CD4-positive, alpha-beta T cell treated with Interleukin-12 subunit alpha and Interleukin-12 subunit beta, for 1 hour (primary cell): ENCODE measurements at regions not wholly inside any gene's neighbourhood (a gene's known extent, or its start where the extent isn't known, plus 50 kb on each side); places are given as distances from the start of the nearest gene placed in this dataset.

ENCODE experiments used
- DNase-seq: peaks from one replicate; pipeline ENCODE4 v3.0.0-alpha.2; 2020

GRCh38 chr10:57776688-57777432, 490.8 kb downstream of the IPMK start:
- DNase-seq: no peak

- no peak for DNase-seq
Observed at GRCh38 chr10:57775250-57775649, 492.4 kb downstream of the IPMK start.

GRCh38 chr10:57769298-57769697, 498.4 kb downstream of the IPMK start:
- no peak for DNase-seq

GRCh38 chr10:57759777-57760176, 507.9 kb downstream of the IPMK start:
- no peak for DNase-seq

- DNase-seq: no peak
Observed at GRCh38 chr10:57754803-57755202, 512.9 kb downstream of the IPMK start.

GRCh38 chr10:57743711-57744110, 524.0 kb downstream of the IPMK start:
- DNase-seq: no peak

GRCh38 chr10:57741751-57742150, 525.9 kb downstream of the IPMK start:
- no peak for DNase-seq

- no peak for DNase-seq
Observed at GRCh38 chr10:57723305-57723704, 544.4 kb downstream of the IPMK start.

GRCh38 chr10:57716884-57717283, 550.8 kb downstream of the IPMK start:
- DNase-seq: no peak

- no peak for DNase-seq
Observed at GRCh38 chr10:57715233-57715632, 552.5 kb downstream of the IPMK start.

- no peak for DNase-seq
Observed at GRCh38 chr10:57707300-57707658, 560.4 kb downstream of the IPMK start.

GRCh38 chr10:57706576-57707299, 561.0 kb downstream of the IPMK start:
- DNase-seq: no peak

GRCh38 chr10:57706016-57706415, 561.7 kb downstream of the IPMK start:
- no peak for DNase-seq

GRCh38 chr10:57699944-57700343, 567.8 kb downstream of the IPMK start:
- DNase-seq: no peak

- DNase-seq: no peak
Observed at GRCh38 chr10:57696641-57697040, 571.1 kb downstream of the IPMK start.

GRCh38 chr10:57694956-57695608, 572.6 kb downstream of the IPMK start:
- no peak for DNase-seq

- DNase-seq: no peak
Observed at GRCh38 chr10:57692255-57692980, 575.3 kb downstream of the IPMK start.

- no peak for DNase-seq
Observed at GRCh38 chr10:57689596-57690297, 577.9 kb downstream of the IPMK start.

GRCh38 chr10:57679916-57680315, 587.8 kb downstream of the IPMK start:
- no peak for DNase-seq

GRCh38 chr10:57675125-57675524, 592.6 kb downstream of the IPMK start:
- no peak for DNase-seq

- no peak for DNase-seq
Observed at GRCh38 chr10:57673446-57673960, 594.2 kb downstream of the IPMK start.

- DNase-seq: no peak
Observed at GRCh38 chr10:57664815-57665214, 602.9 kb downstream of the IPMK start.

- DNase-seq: no peak
Observed at GRCh38 chr10:57663401-57663800, 604.3 kb downstream of the IPMK start.
